ENCODE measurements at regions not wholly inside any gene's neighbourhood (a gene's known extent, or its start where the extent isn't known, plus 50 kb on each side); places are given as distances from the start of the nearest gene placed in this dataset.

- no peak for TF ChIP-seq CTCF (IDR thresholded peaks at IDR 0.05; ENCODE audit: borderline replicate concordance, insufficient read depth, low read depth, low read length)
- H3K4me3 ChIP-seq (ENCODE audit: low read depth, low read length) = no peak overlapping the region
Measured at GRCh38 chr10:128922172-128922571, 544.9 kb upstream of the MGMT start.

GRCh38 chr10:128922619-128923196 lies 544.3 kb upstream of the MGMT start:
- H3K4me3 ChIP-seq (ENCODE audit: low read depth, low read length) = no peak overlapping the region

GRCh38 chr10:128924918-128925317 lies 542.1 kb upstream of the MGMT start:
- no peak for TF ChIP-seq CTCF (IDR thresholded peaks at IDR 0.05; ENCODE audit: borderline replicate concordance, insufficient read depth, low read depth, low read length)
- no peak overlapping the region for H3K4me3 ChIP-seq (ENCODE audit: low read depth, low read length)

More at GRCh38 chr10:128922619-128923196, 544.3 kb upstream of the MGMT start:
- no peak for TF ChIP-seq CTCF (IDR thresholded peaks at IDR 0.05; ENCODE audit: borderline replicate concordance, insufficient read depth, low read depth, low read length)

GRCh38 chr10:128926711-128927110 lies 540.3 kb upstream of the MGMT start:
- no peak for TF ChIP-seq CTCF (IDR thresholded peaks at IDR 0.05; ENCODE audit: borderline replicate concordance, insufficient read depth, low read depth, low read length)
- H3K4me3 ChIP-seq (ENCODE audit: low read depth, low read length) = no peak overlapping the region

- TF ChIP-seq CTCF (IDR thresholded peaks at IDR 0.05; ENCODE audit: borderline replicate concordance, insufficient read depth, low read depth, low read length) = no peak
Measured at GRCh38 chr10:128927497-128928161, 539.4 kb upstream of the MGMT start.

GRCh38 chr10:128928231-128928836 lies 538.7 kb upstream of the MGMT start:
- no peak for TF ChIP-seq CTCF (IDR thresholded peaks at IDR 0.05; ENCODE audit: borderline replicate concordance, insufficient read depth, low read depth, low read length)
- no peak overlapping the region for H3K4me3 ChIP-seq (ENCODE audit: low read depth, low read length)

More at GRCh38 chr10:128927497-128928161, 539.4 kb upstream of the MGMT start:
- H3K4me3 ChIP-seq (ENCODE audit: low read depth, low read length) = no peak overlapping the region

- H3K4me3 ChIP-seq (ENCODE audit: low read depth, low read length) = no peak overlapping the region
- TF ChIP-seq CTCF (IDR thresholded peaks at IDR 0.05; ENCODE audit: borderline replicate concordance, insufficient read depth, low read depth, low read length) = no peak
Measured at GRCh38 chr10:128929131-128929530, 537.9 kb upstream of the MGMT start.
